ENCODE measurements at regions not wholly inside any gene's neighbourhood (a gene's known extent, or its start where the extent isn't known, plus 50 kb on each side); places are given as distances from the start of the nearest gene placed in this dataset.
"Not testable (repeated sequence)": the region's sequence is repeated elsewhere in the genome, so short reads cannot be mapped to it uniquely, and the experiment has no call there.

DNA sequence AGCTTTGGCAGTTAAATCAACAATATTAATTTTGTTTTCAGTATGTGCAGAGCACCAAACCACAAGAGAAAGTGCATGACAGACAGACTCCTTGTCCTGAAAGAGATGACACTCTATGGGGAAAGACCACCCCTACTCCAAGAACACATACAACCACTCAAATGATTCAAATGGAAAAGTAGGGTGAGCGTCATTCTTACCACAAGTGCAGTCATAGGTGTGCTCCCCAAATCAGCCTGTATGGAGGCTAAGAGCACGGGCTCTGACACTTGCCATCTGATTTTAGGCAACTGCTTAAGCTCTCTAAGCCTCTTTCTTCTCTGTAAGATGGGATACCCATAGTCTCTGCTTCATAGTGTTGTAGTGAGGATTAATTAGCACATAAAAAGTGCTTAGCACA lies 56.7 kb upstream of the TERB2 start:
- not testable (repeated sequence) for H3K36me3 ChIP-seq (ENCODE audit: control insufficient read depth, insufficient read depth, low read length); ATAC-seq (ENCODE audit: low read depth in 2 of 2); DNase-seq; H3K27ac ChIP-seq (ENCODE audit: insufficient read depth, low read length, poor library complexity, severe bottlenecking); H3K4me3 ChIP-seq (ENCODE audit: low read depth, low read length); H3K27ac Mint-ChIP-seq; H3K27me3 ChIP-seq (ENCODE audit: control insufficient read depth, insufficient read depth, low read length); H3K27me3 Mint-ChIP-seq; H3K36me3 Mint-ChIP-seq; H3K4me3 Mint-ChIP-seq; H3K9me3 ChIP-seq (ENCODE audit: control insufficient read depth in 2 of 2, low read length in 2 of 2); H3K9me3 Mint-ChIP-seq
- H3K4me1 ChIP-seq (ENCODE audit: control insufficient read depth, insufficient read depth, low read length, poor library complexity, severe bottlenecking) = peaks cover 14% of the 10 kb centered on the region
- peaks cover 10 to 28% (median 20%) of the 10 kb centered on the region in 4 donors for H3K4me1 Mint-ChIP-seq

DNA sequence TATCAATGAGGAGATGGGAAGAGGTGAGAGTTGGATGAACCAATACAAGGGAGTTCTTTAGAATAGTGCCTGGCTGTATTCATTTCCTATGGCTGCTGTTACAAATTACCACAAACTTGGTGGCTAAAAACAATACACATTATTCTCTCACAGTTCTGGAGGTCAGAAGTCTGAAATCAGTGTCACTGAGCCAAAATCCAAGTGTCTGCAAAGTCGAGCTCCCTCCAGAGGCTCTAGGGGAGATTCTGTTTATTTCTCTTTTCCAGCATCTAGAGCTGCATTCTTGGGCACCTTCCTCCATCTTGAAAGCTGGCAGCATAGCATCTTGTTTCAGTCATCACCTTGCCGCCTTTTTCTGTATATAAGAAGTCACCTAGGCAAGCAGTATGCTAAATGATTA lies 55.7 kb upstream of the TERB2 start:
- H3K27me3 ChIP-seq (ENCODE audit: control insufficient read depth, insufficient read depth, low read length); H3K36me3 Mint-ChIP-seq; ATAC-seq (ENCODE audit: low read depth in 2 of 2); H3K27ac ChIP-seq (ENCODE audit: insufficient read depth, low read length, poor library complexity, severe bottlenecking); H3K27ac Mint-ChIP-seq; H3K4me3 Mint-ChIP-seq; H3K4me3 ChIP-seq (ENCODE audit: low read depth, low read length); H3K27me3 Mint-ChIP-seq; H3K9me3 ChIP-seq (ENCODE audit: control insufficient read depth in 2 of 2, low read length in 2 of 2); DNase-seq; H3K36me3 ChIP-seq (ENCODE audit: control insufficient read depth, insufficient read depth, low read length); H3K9me3 Mint-ChIP-seq: not testable (repeated sequence)
- H3K4me1 ChIP-seq (ENCODE audit: control insufficient read depth, insufficient read depth, low read length, poor library complexity, severe bottlenecking) = peaks cover 13% of the 10 kb centered on the region
- peaks cover 12 to 23% (median 18%) of the 10 kb centered on the region in 4 donors for H3K4me1 Mint-ChIP-seq

DNA sequence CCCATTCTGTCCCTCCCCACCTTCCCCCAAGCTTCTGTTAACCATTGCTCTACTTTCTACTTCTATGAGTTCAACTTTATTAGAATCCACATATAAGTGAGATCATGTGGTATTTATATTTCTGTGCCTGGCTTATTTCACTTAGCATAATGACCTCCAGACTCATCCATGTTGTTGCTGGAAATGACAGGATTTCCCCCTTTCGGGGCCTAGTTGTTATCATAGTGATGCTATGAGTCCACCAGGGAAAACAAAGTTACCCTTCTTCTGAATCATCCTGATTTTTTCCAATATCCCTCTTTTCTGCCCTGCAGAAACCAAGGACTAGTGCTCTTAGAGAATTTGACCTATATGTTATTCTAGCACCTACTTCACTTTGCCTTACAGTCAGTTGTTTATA lies 53.2 kb upstream of the TERB2 start:
- H3K9me3 Mint-ChIP-seq; DNase-seq; H3K4me3 Mint-ChIP-seq; H3K27ac ChIP-seq (ENCODE audit: insufficient read depth, low read length, poor library complexity, severe bottlenecking); H3K27me3 ChIP-seq (ENCODE audit: control insufficient read depth, insufficient read depth, low read length); H3K36me3 Mint-ChIP-seq; H3K9me3 ChIP-seq (ENCODE audit: control insufficient read depth in 2 of 2, low read length in 2 of 2); H3K27ac Mint-ChIP-seq; H3K4me1 ChIP-seq (ENCODE audit: control insufficient read depth, insufficient read depth, low read length, poor library complexity, severe bottlenecking); H3K27me3 Mint-ChIP-seq; H3K36me3 ChIP-seq (ENCODE audit: control insufficient read depth, insufficient read depth, low read length); H3K4me3 ChIP-seq (ENCODE audit: low read depth, low read length); ATAC-seq (ENCODE audit: low read depth in 2 of 2): not testable (repeated sequence)
- peaks cover 6 to 14% (median 11%) of the 10 kb centered on the region in 4 donors for H3K4me1 Mint-ChIP-seq

DNA sequence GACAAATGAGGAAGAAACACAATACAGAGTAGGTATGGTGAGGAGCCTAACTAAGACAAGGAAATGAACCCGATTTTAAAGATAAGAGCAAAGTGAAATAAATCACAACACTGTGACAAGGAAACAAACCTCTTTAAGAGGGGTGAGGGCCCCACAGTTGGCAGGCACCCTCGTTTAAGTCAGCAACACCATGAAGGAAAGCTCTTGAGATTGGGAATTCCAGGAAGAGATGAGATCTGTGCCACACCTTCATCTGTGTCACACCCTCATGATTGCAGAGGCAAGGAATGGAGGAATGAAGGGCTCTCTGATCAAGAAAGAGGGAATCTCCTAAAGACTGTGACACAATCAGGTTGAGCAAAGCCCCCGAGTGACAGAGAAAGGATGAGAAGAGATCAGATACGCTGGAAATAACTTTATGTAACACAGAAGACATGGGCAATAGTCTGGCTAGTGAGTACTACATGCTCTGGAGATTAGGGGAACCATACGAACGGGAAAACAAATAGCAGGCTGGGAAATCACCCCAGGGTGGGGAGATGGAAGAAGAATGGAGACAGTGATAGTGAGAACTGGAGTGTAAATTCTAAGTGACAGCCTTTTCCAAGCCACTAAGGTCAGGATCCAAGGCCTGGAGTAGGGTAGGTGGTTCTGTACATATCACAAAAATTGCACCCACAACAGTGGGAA lies 51.7 kb upstream of the TERB2 start:
- Mint-ChIP-seq H3K27ac (peak overlapping the region in 2 of 3 donors; percentile 11 to 42), H3K4me3 (peak overlapping the region in 2 of 4 donors; percentile 16 to 29), H3K4me1 (peaks cover 6 to 14% (median 11%) of the 10 kb centered on the region in 4 donors)
- H3K4me1 ChIP-seq (ENCODE audit: control insufficient read depth, insufficient read depth, low read length, poor library complexity, severe bottlenecking); H3K27ac ChIP-seq (ENCODE audit: insufficient read depth, low read length, poor library complexity, severe bottlenecking); H3K4me3 ChIP-seq (ENCODE audit: low read depth, low read length); H3K27me3 Mint-ChIP-seq; H3K27me3 ChIP-seq (ENCODE audit: control insufficient read depth, insufficient read depth, low read length); H3K9me3 Mint-ChIP-seq; H3K9me3 ChIP-seq (ENCODE audit: control insufficient read depth in 2 of 2, low read length in 2 of 2); ATAC-seq (ENCODE audit: low read depth in 2 of 2); H3K36me3 ChIP-seq (ENCODE audit: control insufficient read depth, insufficient read depth, low read length); H3K36me3 Mint-ChIP-seq; DNase-seq: not testable (repeated sequence)

Measured in CD4-positive, CD25-positive, alpha-beta regulatory T cell (primary cell).